G401.6 (cell line): ENCODE measurements at regions not wholly inside any gene's neighbourhood (a gene's known extent, or its start where the extent isn't known, plus 50 kb on each side); places are given as distances from the start of the nearest gene placed in this dataset.
"Not testable (repeated sequence)": the region's sequence is repeated elsewhere in the genome, so short reads cannot be mapped to it uniquely, and the experiment has no call there.

Source experiments
- FAIRE-seq: peaks from 2 replicates; lab custom pipeline; 2012; peaks lifted over from hg19 to GRCh38; lab: Jason Lieb, UNC

DNA sequence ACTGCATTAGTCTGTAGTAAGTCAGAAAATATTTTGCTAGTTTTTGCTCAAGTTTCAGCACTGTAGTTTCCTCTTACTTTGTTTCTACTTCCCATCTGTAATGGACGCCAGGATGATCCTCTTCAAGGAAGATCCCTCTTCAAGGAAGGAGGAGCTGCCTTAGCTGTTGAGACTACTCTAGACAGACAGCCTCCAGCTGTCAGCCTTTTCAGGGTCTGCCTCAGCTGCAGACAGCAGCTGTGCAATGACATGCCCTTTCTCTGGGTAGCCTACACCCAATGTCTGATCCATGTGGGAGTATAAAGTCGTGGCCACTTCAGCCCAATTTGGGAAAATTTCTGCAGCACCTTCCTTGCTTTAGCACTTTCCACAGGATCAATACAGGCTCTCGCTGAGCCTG lies 281.0 kb upstream of the MAOA start:
- FAIRE-seq = no peak

DNA sequence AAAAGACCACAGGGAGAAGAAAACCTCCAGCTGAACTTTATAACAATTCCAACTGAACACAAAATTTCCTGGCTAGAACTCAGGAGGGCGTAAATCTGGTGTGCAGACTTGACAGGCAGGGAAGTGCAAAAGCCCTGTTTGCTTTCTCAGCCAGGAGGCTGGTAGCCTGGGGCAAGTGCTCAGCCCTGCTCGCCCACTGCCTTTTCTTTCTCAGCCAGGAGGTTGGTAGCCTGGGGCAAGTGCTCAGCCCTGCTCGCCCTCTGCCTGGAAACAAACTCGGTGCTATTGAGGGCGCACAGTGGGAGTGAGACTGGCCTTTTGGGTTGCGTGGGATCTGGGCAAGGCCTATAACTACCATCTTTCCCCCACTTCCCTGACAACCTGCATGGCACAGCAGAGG lies 275.4 kb upstream of the MAOA start:
- FAIRE-seq = no peak

GRCh38 chrX:43386875-43387274 lies 269.2 kb upstream of the MAOA start:
- no peak for FAIRE-seq

DNA sequence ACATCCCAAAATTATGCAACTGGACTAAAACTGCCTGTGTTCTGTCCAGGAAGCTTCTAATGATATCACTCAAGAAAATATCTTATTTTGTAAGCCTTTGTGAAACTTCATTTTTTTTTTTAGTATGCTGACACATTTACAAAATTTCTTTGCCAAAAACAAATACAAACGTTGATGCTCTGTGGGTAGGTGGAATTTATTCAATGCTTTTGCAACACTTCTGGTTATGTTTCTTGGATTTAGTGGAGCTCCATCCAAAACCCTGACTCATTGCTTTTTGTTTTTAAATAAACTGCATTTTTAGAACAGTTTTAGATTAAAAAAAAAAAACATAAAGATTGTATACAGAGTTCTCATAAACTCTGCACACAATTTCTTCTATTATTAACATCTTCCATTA lies 250.9 kb upstream of the MAOA start:
- no peak for FAIRE-seq

GRCh38 chrX:43423876-43424275 lies 232.2 kb upstream of the MAOA start:
- no peak for FAIRE-seq

GRCh38 chrX:43436517-43436916 lies 219.6 kb upstream of the MAOA start:
- FAIRE-seq = no peak

GRCh38 chrX:43446752-43447151 lies 209.3 kb upstream of the MAOA start:
- FAIRE-seq = no peak

- FAIRE-seq = no peak
These were observed 207.4 kb upstream of the MAOA start for GRCh38 chrX:43448688-43449087.

DNA sequence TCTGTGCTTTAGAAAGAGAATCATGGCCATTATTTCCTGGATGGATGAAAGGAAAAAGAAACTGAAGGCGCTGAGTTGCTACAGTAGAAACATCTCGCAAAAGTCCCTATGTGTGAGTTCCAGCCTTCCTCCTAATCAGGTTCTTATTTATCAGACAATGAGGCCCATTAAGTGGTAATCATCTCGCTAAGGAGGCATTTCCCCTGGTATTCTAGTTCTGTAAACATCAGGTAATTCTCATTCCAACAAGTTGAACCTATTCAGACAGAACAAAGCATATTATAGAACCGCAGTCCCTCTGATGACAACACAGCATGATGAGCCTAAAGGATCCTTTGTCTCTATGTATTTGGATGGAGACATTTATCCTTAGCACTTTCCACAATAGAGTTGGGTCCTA lies 205.7 kb upstream of the MAOA start:
- FAIRE-seq = no peak

- FAIRE-seq = not testable (repeated sequence)
These were observed 204.0 kb upstream of the MAOA start for GRCh38 chrX:43451976-43452686.

- FAIRE-seq = no peak
These were observed 200.0 kb upstream of the MAOA start for GRCh38 chrX:43456063-43456462.

DNA sequence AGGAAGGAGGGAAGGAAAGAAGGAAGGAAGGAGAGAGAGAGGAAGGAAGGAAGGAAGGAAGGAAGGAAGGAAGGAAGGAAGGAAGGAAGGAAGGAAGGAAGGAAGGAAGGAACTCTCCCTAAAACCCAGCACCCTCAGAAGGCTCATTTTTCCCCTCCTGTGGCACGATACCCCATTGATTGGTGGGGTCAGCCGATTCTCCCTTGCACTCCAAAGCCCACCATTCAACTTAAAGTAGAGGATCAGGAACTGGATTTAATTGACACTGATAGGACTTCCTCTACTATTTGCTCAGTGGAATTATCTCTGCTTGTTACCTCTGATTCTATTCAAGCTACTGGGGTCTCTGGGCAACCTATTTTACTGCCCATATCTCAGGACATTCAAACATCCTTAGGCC lies 199.2 kb upstream of the MAOA start:
- no peak for FAIRE-seq

GRCh38 chrX:43467608-43468234 lies 188.4 kb upstream of the MAOA start:
- FAIRE-seq = no peak

- no peak for FAIRE-seq
These were observed 186.6 kb upstream of the MAOA start for GRCh38 chrX:43469391-43470054.

- no peak for FAIRE-seq
These were observed 181.8 kb upstream of the MAOA start for GRCh38 chrX:43474321-43474720.

- FAIRE-seq = no peak
These were observed 177.0 kb upstream of the MAOA start for GRCh38 chrX:43479070-43479469.

GRCh38 chrX:43479850-43480249 lies 176.2 kb upstream of the MAOA start:
- no peak for FAIRE-seq

GRCh38 chrX:43481576-43481975 lies 174.5 kb upstream of the MAOA start:
- no peak for FAIRE-seq

GRCh38 chrX:43493756-43494155 lies 162.3 kb upstream of the MAOA start:
- no peak for FAIRE-seq

DNA sequence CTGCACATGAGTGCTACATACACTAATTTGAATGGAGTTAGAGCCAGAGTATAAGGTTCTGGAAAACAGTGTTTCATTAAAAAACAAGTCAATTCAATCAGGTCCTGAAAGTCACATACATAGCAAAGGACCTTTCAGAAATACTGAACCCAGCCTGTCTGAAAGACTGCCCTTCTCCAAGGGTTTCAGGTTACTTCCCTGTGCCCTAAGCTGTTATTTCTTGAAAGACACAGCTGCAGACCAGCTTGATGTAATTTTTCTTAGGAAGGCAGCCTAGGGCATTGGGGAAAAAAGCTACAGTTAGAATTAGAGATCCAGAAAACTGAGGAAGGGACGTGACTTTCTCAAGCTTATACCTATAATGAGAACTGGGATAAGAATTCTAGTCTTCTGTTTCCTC lies 155.9 kb upstream of the MAOA start:
- no peak for FAIRE-seq

DNA sequence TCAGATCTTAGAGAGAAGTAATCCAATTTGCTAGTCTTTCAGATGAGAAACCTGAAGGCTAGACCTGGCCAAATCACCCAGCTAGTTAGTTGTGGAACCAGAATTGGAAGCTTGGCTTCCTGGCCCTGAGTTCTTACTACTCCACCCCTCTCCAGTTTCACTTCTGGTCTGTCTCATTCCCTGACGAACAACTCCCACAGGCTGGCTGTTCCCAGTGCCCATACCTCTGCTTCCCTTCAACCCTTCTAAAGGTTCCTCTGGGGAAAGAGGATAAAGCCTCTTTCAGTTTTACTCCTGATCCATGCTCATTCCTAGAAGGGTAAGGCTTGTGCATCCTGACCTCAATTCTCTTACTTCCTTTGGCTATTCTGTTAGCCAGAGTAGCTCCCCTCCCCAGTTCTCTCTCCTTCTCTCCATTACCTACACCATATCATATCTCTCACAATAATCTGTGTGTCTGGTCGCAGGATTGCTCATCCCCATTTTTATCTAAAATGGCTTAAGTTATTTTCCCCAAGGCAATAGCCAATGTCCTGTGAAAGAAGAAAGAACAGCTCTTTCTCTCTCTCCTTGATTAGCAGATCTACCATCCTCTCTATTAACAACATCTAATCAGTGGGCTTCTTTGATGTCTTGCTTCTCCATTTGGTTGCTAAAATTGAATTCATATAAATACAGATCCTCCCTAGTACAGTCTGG lies 155.0 kb upstream of the MAOA start:
- no peak for FAIRE-seq

DNA sequence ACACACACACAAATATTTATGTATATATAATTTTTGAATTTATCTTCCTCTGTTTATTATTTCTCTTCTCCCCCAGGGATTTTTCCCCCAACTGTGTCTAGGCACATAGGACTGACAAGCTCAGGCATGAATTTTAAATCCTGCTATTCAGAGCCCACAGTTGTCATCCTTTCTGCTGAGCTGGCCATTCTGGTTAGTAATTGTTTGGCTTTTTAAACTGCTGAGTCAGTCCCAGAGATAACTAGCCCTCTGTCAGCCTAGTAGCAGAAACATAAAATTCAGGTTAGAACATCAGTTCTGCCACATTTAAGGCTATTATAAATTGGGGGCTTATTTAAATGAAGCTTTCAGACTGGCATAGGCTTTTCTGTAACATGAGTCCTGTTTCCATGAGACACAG lies 151.7 kb upstream of the MAOA start:
- no peak for FAIRE-seq

GRCh38 chrX:43505769-43506168 lies 150.3 kb upstream of the MAOA start:
- FAIRE-seq = no peak
